HG03175 (cell line): ENCODE measurements at regions not wholly inside any gene's neighbourhood (a gene's known extent, or its start where the extent isn't known, plus 50 kb on each side); places are given as distances from the start of the nearest gene placed in this dataset.

Source experiments
- ATAC-seq: cut with Tn5 transposase; IDR thresholded peaks from one replicate; pipeline ENCODE4 v1.9.1; 2021; ENCODE audit warnings: mild to moderate bottlenecking, moderate library complexity; ENCODE audit not compliant: unreplicated experiment

- no peak for ATAC-seq
Observed at GRCh38 chr4:20504146-20504545, 196.1 kb upstream of the PACRGL start.

GRCh38 chr4:20505927-20506326 lies 194.3 kb upstream of the PACRGL start:
- ATAC-seq, result no peak

DNA sequence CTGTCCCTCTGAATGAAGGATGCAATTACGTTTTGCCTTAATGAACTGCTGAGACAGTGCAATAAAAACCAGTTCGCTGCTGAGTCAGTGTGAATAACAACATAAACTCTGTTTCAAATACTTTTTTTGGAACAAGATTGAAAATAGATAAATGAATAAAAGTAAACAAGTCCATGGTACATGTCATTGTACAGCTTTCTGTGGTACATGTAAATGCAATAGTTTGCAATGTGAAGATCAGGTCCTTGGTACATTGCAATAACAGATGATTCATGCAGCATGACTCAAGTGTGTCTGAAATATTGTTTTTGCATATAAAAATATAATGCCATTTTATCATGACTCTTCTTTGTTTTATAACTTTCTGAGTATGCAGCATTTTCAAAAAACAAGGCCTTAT lies 193.4 kb upstream of the PACRGL start:
- no peak for ATAC-seq

DNA sequence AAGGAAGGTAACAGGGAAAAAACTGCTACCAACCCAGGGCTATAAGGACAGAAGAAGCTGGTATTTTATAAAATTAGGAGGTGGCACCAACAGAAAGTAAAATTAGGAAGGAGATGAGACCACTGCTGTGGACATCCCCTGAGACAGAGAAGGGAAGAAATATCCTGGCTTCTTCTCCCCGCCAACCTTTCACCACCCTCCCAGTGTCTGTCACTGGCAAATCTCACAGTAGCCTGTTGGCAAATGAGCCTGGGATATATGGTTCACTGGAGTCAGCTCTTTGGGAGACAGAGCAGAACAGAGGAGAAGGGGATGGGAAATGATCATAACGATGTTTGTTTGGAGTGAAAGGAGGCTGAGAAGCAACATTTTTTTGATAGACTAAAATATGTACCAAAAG lies 190.9 kb upstream of the PACRGL start:
- no peak for ATAC-seq

DNA sequence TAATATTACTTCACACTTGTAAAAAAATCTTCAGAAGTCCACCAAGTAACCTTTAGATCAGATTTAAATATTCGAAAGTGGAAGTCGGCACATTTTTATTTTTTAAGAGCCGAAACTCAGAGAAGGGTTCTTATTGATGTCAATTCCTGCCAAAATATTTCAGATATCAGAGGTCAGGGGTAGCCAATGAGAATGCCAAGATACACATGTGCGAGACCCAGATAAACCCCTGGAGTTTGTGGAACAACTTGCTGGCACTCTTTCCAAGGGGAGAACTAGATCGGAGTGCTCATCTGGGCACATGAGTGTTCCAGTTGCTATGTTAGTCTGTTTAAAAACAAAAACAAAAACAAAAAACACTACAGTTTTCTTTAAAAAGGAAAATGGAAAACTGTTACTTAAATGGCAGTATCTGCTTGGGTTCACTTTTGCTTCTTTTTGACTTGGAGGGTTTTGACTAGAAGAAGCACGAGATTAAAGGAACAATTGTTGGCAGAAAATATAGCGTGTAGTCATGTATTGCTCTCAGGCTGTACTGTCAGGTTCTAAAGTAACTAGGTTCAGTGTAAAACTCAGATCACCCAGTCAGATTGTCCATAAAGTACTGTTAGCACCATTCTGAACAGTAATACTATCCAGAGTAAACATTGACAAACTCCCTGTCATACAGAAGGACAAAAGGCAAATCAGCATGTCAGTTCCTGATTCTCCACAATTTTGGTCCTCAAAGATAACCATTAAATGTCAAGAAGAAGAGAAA lies 188.0 kb upstream of the PACRGL start:
- no peak for ATAC-seq

DNA sequence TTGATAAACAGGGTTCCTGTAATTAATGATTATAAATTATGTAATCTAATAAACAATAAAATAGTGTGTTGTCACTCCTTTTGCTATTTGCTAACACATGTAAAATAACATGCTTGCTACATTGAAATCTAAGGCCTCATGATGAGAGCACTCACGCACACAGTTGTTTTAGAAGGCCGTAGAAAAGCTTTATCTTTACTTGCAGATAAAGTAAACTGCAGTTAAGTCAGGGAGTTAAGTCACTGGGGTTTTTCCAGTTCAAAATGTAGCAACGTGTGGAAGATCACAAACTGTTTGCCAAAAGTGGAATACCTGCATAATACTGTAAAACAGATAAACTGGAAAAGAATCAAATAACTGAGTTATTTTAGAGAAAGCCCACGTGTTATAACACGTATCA lies 187.3 kb upstream of the PACRGL start:
- no peak for ATAC-seq

DNA sequence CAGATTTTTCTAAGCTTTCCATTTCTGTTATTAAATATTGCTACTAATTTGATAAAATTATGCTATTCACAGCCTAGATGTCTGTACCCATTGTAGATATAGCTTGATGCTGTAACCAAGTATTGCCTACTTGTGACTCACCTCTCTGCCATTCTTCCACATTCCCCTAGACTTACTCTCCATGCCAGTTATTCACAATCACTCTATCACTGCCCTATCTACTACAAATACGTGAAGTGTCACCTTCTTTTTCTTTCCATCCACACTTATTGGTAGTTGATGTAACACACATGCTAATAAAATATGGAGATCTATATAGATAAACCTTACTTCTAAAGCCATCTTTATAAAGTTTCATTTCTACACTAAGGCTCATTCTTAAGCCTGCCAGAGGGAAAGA lies 179.4 kb upstream of the PACRGL start:
- no peak for ATAC-seq

- no peak for ATAC-seq
Observed at GRCh38 chr4:20528508-20528907, 171.8 kb upstream of the PACRGL start.

DNA sequence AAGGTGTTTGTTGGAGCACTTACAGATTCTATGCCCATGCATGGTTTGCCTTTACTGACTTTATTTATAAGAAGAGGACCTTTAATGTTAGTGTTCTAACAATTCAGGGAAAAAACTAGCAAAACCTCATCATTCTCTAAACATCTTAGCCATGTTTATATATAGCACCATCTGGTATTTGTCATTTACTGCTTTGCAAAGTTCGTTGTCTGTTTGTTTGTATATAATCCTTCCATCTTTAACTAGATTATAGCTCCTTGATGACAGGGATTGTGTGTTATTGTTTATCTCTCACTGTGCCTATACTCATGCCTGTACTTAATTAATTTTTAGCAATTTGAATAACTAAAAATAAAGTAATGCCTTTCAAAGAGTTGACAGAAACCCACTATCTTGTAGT lies 170.6 kb upstream of the PACRGL start:
- ATAC-seq, result no peak

DNA sequence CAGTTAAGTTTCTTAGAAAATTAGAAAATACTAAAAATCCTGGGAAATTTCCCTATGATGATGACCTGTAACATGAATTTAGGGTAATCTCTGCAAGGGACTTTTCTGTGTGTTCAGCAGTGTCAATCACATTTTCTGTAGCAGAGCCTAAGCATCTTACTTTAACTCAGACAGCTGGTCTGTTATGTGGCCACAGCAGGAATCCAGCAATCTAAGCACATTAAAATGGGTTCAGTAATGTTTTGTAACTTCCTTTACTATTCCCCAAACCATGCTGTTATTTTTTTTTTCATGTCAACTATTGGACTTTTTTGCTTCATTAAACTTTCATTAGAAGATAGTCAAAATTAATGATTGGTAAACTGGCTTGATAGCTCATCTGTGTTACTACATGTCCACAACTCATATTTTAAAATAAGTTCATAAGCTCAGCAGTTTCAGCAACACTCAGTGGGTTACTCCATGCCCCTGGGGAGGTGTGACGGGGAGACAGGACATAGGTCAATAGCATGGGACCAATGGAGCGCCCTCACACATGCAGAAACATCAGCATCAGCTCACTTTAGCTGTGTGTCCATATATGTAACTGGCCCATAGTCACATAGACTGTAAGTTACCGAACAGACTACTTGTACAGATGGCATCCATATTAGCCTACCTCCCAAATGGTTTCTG lies 168.0 kb upstream of the PACRGL start:
- ATAC-seq, result no peak

GRCh38 chr4:20532871-20533870 lies 167.1 kb upstream of the PACRGL start:
- ATAC-seq, result no peak

- ATAC-seq, result no peak
Observed at GRCh38 chr4:20538905-20539304, 161.4 kb upstream of the PACRGL start.

DNA sequence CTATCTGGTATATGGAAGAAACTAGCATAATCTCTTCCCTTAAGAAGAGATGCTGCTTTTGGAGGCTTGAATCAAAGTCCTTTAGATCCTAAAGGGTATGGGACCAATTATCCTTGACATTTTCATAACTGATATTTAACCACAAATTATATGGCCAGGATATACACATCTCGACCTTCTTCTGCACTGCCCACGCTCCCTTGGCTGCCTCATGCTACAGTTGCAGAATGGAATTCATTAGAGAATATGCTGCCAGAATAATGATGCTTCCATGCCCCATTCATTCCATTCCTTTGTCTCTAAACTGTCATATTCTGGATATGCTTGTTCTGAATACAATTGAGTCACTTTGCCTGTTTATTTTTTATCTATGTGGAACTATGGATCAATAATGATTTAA lies 157.1 kb upstream of the PACRGL start:
- ATAC-seq, result no peak

GRCh38 chr4:20544645-20545044 lies 155.6 kb upstream of the PACRGL start:
- ATAC-seq, result no peak

DNA sequence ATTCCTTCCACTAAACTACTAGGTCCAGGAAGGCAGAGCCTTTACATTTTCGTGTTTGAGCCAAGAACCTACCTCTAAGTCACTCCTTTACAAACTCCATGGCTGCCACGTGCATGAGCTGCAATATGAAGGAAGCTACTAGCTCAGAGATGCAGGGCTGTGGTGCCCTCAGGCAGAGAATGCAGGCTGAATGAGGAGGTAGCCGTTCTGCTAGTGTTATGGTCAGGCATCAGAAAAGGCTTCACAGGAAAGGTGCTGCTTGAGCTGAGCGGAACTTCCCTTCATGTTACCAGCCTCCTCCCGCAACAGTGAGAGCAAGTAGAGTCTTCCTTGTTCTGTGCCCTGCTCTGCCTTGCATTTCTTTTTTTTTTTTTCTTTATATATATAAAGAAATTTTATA lies 148.3 kb upstream of the PACRGL start:
- no peak for ATAC-seq

- no peak for ATAC-seq
Observed at GRCh38 chr4:20554134-20554533, 146.1 kb upstream of the PACRGL start.

- no peak for ATAC-seq
Observed at GRCh38 chr4:20565075-20565721, 135.1 kb upstream of the PACRGL start.

DNA sequence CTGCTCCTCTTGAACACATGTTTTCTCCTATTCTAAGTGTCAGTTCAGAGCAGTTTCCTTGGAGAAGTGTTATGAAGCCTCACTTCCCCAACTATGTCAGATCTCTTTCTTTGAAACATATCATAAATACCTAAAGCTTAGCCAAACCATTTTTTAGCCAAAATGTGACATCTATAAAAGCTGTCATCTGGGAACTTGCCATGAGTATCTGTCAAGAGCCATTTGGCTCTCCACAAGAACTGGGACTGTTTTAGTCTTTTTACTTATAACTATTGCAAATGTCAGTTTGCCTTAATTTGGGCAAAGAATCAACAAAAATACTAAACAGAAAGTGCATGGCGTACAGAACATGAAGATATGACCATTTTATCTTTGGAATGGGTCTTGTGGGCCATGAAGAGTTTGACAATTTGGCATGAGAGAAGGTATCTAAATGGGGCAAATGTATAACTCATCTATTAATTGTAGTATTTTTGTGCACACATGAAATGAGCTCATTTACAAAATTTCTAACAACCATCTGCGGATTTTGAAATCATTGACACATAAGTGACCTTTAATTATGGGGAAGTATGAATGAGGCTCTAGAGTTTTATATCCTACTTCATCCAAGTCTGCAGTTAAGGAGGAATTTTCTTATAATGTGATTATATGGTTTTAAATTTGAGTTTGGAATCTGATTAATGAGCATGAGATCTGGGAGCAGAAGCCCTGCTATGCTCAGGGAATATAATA lies 129.1 kb upstream of the PACRGL start:
- ATAC-seq, result no peak

DNA sequence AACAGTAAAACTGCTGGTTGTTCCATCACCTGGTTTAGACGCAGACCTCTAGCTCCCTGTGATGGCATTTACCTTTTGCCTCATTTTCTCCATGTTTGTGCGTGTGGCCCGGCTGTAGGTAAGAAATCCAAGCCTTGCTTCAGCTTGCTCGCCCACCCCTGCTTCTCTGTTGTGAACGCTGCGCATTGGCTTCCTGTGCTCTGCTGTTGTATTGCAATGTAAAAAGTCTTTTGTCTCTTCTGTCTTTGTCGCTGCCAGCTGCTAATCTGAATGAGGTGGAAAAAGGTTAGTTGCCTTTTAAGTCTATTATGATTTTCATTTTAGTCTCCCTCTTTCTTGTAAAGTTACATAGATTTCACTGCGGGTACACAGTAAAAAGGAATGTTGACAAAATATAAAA lies 127.3 kb upstream of the PACRGL start:
- ATAC-seq, result no peak

DNA sequence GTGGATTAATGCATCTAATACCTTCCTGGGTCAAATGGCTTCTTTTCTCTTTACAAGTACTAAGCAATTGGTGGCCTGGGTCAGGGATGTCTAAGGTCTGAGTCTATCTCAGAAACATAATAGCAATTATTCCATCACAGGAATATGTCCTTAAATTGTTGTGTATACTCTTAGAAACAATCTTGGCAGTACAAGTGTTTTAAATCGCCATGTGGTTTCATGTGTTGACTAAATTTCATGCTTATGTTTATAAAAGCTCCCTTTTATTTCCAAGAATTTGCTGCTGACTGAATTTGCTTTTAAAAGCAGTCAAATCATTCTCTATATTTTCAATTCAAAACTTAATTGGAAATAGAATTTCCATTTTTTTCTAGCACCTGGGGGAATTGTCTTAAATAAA lies 125.3 kb upstream of the PACRGL start:
- ATAC-seq, result no peak
